ENCODE measurements at regions not wholly inside any gene's neighbourhood (a gene's known extent, or its start where the extent isn't known, plus 50 kb on each side); places are given as distances from the start of the nearest gene placed in this dataset.

DNA sequence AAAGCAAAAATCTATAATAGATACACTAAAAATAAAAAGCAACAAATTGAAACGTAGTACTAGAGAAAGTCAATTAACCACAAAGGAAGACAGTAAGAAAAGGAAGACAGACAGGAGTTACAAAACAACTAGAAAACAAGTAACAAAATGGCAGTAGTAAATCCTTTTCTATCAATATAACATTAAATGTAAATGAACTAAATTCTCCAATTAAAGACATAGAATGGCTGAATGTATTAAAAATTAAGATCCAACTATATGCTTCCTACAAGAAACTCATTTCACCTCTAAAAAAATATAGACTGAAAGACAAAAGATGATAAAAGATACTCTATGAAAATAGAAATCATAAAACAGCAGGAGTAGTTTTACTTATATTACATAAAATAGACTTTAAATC, 79.1 kb downstream of the CTH start:
- CTCF ChIA-PET: no interaction called here
- intact Hi-C loops (cut with micrococcal nuclease; ENCODE audit: unreplicated experiment): no loop called here
- Mint-ChIP-seq H3K27ac (ENCODE audit: unreplicated experiment) (no peak overlapping the region), H3K4me3 (ENCODE audit: low read depth, unreplicated experiment) (no peak overlapping the region), H3K36me3 (ENCODE audit: insufficient read depth, unreplicated experiment) (no peaks in the 10 kb centered on the region), H3K9me3 (ENCODE audit: low read depth, unreplicated experiment) (no peaks in the 10 kb centered on the region), H3K27me3 (ENCODE audit: unreplicated experiment) (no peaks in the 10 kb centered on the region), H3K4me1 (ENCODE audit: low read depth, unreplicated experiment) (no peaks in the 10 kb centered on the region)
- DNase-seq: no peak
- TF ChIP-seq, protein P1, sequence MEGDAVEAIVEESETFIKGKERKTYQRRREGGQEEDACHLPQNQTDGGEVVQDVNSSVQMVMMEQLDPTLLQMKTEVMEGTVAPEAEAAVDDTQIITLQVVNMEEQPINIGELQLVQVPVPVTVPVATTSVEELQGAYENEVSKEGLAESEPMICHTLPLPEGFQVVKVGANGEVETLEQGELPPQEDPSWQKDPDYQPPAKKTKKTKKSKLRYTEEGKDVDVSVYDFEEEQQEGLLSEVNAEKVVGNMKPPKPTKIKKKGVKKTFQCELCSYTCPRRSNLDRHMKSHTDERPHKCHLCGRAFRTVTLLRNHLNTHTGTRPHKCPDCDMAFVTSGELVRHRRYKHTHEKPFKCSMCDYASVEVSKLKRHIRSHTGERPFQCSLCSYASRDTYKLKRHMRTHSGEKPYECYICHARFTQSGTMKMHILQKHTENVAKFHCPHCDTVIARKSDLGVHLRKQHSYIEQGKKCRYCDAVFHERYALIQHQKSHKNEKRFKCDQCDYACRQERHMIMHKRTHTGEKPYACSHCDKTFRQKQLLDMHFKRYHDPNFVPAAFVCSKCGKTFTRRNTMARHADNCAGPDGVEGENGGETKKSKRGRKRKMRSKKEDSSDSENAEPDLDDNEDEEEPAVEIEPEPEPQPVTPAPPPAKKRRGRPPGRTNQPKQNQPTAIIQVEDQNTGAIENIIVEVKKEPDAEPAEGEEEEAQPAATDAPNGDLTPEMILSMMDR (IDR thresholded peaks at IDR 0.05; ENCODE audit: unreplicated experiment): no peak
- BruUV-seq (replicated peaks): no TSS peak

DNA sequence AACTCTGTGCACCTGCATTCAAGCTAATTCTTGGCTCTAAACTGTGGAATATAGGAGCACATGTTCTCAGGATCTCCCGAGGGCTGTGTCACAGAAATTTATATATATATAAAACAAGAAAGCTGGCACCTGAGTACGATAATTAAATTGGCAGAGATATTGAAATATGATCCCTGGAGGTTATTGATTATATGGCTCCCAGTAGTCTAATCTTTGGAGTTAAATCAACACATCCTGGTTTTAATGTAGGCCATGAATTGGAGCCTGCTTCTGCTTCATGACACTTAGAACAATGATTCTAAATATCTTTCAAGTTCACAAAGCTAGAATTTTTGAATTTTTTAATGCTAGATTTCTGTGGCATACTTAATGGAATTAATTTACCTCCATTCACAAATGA, 84.3 kb downstream of the CTH start:
- no peak overlapping the region for H3K27ac Mint-ChIP-seq (ENCODE audit: unreplicated experiment)
- no peaks in the 10 kb centered on the region for H3K4me1 Mint-ChIP-seq (ENCODE audit: low read depth, unreplicated experiment)
- intact Hi-C loops (cut with micrococcal nuclease; ENCODE audit: unreplicated experiment): no loop called here
- no peak for DNase-seq
- H3K9me3 Mint-ChIP-seq (ENCODE audit: low read depth, unreplicated experiment): no peaks in the 10 kb centered on the region
- no peaks in the 10 kb centered on the region for H3K36me3 Mint-ChIP-seq (ENCODE audit: insufficient read depth, unreplicated experiment)
- TF ChIP-seq, protein P1 (IDR thresholded peaks at IDR 0.05; ENCODE audit: unreplicated experiment): no peak
- no peaks in the 10 kb centered on the region for H3K27me3 Mint-ChIP-seq (ENCODE audit: unreplicated experiment)
- no TSS peak for BruUV-seq (replicated peaks)
- H3K4me3 Mint-ChIP-seq (ENCODE audit: low read depth, unreplicated experiment): no peak overlapping the region
- CTCF ChIA-PET: interaction anchor here (0.6 kb wide), 1 partner anchor 544 kb away, joined by 3 read pairs; no protein-coding TSS in a partner anchor

DNA sequence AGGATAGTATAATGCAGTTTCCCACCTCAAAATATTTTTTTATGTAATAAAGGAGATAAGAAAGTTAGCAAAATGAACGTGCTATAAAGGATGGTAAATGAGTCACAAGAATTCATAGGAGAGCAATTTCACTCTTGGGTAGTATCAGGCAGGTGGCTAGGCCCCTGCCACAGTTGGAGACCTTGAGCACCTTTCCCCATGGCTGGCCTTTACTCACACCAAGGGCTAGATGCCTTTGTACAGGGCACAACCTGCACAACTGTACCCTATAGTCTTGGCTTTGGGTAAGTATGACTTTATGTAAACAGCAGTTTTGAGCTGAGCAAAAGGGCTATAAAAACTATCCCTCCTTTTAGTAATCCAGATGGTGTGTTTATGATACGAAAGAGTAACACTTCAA, 85.1 kb downstream of the CTH start:
- Mint-ChIP-seq H3K4me3 (ENCODE audit: low read depth, unreplicated experiment) (no peak overlapping the region), H3K36me3 (ENCODE audit: insufficient read depth, unreplicated experiment) (no peaks in the 10 kb centered on the region), H3K27ac (ENCODE audit: unreplicated experiment) (no peak overlapping the region), H3K27me3 (ENCODE audit: unreplicated experiment) (no peaks in the 10 kb centered on the region), H3K9me3 (ENCODE audit: low read depth, unreplicated experiment) (no peaks in the 10 kb centered on the region), H3K4me1 (ENCODE audit: low read depth, unreplicated experiment) (no peaks in the 10 kb centered on the region)
- no peak for DNase-seq
- TF ChIP-seq, protein P1 (IDR thresholded peaks at IDR 0.05; ENCODE audit: unreplicated experiment): no peak
- intact Hi-C loops (cut with micrococcal nuclease; ENCODE audit: unreplicated experiment): no loop called here
- no TSS peak for BruUV-seq (replicated peaks)
- CTCF ChIA-PET: no interaction called here

DNA sequence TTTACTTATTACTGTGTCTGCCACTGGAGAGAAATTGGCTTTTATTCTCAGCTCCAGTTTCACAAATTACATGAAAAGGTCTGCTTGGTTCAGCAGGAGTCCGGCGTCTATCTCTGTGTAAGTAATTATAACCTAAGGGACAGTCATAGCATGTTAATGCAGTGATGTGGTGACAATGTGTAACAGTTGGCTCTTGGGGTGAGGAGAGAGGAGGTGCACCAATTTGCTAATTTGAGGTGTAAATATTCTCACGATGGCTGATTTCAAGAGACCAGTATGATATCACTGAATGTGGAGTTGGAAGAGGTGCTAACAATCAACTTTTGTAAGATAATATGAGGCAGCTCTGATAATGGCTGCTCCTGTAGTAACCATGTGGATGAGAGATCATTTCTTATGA, 86.1 kb downstream of the CTH start:
- intact Hi-C loops (cut with micrococcal nuclease; ENCODE audit: unreplicated experiment): no loop called here
- DNase-seq: no peak
- Mint-ChIP-seq H3K4me3 (ENCODE audit: low read depth, unreplicated experiment) (no peak overlapping the region), H3K27ac (ENCODE audit: unreplicated experiment) (no peak overlapping the region), H3K27me3 (ENCODE audit: unreplicated experiment) (no peaks in the 10 kb centered on the region), H3K9me3 (ENCODE audit: low read depth, unreplicated experiment) (no peaks in the 10 kb centered on the region), H3K36me3 (ENCODE audit: insufficient read depth, unreplicated experiment) (no peaks in the 10 kb centered on the region), H3K4me1 (ENCODE audit: low read depth, unreplicated experiment) (no peaks in the 10 kb centered on the region)
- CTCF ChIA-PET: no interaction called here
- no TSS peak for BruUV-seq (replicated peaks)
- TF ChIP-seq, protein P1 (IDR thresholded peaks at IDR 0.05; ENCODE audit: unreplicated experiment): no peak

Measured in Calu3 (cell line).